ENCODE measurements at regions not wholly inside any gene's neighbourhood (a gene's known extent, or its start where the extent isn't known, plus 50 kb on each side); places are given as distances from the start of the nearest gene placed in this dataset.

DNA sequence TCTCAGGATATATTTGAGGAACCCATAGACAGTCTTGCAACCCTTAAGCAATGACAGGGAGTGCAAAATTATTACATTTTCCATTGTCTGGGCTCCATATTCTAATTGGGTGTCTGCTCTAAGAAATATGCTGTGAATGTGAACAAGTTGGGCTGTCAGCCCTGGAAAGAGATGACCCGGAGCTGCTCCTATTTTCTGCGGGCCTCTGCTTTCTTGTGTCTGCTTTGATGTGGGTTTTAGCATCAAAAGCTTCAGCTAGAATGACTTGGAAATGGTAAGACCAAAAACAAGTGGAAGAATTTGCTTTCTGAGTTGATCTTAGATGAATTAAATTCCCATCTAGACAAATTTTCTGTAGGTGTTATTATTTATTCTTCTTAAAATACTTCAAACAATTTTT lies 343.6 kb upstream of the IGFBP3 start:
- no peak for DNase-seq

GRCh38 chr7:46261638-46262037 lies 340.6 kb upstream of the IGFBP3 start:
- DNase-seq, result peak; percentile 22

DNA sequence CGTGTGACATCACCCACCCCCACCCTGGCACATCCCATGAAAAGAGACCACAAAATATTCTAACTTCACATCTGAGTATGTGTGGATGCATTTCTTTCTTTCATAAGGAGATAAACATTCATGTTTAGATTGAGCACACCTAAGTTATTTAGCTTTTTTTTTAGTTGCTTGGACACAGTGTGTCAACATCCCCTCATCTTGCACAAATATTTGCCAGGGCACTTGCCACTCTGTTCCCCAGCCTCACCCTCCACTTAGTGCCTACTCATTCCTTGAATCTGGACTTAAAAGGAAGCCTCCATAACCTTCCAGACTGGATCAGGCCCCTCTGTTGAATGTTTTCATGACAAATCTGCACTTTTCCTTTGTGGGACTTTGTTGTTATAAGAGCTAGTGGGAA lies 338.9 kb upstream of the IGFBP3 start:
- peak; percentile 69 for DNase-seq

GRCh38 chr7:46257761-46258448 lies 336.8 kb upstream of the IGFBP3 start:
- DNase-seq, result peak; percentile 54

DNA sequence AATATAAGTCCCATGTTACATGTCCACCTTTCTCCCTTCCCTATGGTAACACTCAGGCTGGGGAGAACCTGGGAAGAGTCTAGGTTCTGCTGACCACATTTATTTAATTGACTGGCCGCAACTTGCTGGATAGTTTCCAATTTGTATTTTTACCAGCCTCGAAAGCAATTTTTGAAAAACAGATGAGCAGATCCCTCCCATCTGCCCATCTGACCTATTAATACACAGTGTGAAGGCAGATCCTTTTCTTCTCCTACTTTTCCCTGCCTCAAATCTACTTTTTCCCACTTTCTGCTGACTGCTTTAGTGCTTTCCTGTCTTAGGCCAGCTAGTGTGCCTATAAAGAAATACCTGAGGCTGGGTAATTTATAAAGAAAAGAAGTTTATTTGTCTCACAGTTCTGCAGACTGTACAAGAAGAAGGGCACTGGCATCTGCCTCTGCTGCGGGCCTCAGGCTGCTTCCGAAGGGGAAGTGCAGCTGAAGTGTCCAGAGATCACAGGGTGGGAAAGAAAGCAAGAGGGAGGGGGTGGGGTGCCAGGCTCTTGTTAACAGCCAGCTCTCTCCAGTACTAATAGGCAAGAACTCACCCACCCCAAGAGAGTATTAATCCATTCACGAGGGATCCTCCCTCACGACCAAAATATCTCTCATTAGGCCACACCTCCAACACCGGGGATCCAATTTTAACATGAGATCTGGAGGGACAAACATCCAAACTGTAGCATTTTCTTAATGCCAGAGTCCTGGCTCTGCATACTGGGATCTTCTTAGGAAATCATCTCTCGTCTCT lies 336.0 kb upstream of the IGFBP3 start:
- DNase-seq, result no peak

- no peak for DNase-seq
Measured at GRCh38 chr7:46253520-46253919, 332.4 kb upstream of the IGFBP3 start.

GRCh38 chr7:46247664-46248063 lies 326.6 kb upstream of the IGFBP3 start:
- DNase-seq, result no peak

DNA sequence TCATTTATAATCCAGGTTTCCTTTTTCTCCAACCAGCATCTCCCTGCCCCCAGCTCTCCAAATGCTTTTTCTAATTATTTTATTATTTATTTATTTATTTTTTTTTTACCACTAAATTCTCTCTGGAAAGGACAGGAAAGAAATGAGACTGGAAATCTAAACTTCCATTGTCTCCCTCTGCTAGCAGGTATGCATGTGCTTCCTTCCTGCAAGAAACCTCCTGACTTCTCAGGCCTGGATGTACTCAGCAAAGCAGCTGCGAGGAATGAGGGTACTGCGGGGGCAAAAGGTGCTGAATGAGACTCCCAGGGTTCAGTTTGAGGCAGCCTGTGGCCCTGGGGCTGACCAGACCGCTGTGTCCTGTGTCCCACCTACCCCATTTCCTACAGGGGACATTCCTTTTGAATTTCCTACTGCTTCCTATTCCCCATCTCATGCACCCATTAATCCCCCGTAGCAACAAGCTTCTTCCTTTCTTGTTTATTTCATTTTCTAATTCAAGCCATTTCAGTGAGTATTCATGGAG lies 324.6 kb upstream of the IGFBP3 start:
- no peak for DNase-seq

- DNase-seq, result no peak
Measured at GRCh38 chr7:46244757-46245156, 323.7 kb upstream of the IGFBP3 start.

GRCh38 chr7:46243406-46243805 lies 322.3 kb upstream of the IGFBP3 start:
- DNase-seq, result peak; percentile 11

DNA sequence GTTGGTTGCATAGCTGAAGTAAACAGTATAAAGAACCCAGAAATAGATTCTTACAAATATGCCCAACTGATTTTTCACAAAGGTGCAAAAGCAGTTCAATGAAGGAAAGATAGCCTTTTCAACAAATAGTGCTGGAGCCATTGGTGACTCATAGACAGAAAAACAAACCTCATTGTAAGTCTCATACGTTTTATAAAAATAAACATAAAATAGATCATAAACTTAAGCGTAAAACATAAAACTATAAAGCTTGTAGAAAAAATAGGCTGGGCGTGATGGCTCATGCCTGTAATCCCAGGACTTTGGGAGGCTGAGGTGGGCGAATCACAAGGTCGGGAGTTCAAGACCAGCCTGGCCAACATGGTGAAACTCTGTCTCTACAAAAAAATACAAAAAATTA lies 318.8 kb upstream of the IGFBP3 start:
- no peak for DNase-seq

- DNase-seq, result no peak
Measured at GRCh38 chr7:46237466-46237865, 316.4 kb upstream of the IGFBP3 start.

GRCh38 chr7:46233585-46234329 lies 312.7 kb upstream of the IGFBP3 start:
- no peak for DNase-seq

GRCh38 chr7:46230990-46231305 lies 309.9 kb upstream of the IGFBP3 start:
- DNase-seq, result no peak

DNA sequence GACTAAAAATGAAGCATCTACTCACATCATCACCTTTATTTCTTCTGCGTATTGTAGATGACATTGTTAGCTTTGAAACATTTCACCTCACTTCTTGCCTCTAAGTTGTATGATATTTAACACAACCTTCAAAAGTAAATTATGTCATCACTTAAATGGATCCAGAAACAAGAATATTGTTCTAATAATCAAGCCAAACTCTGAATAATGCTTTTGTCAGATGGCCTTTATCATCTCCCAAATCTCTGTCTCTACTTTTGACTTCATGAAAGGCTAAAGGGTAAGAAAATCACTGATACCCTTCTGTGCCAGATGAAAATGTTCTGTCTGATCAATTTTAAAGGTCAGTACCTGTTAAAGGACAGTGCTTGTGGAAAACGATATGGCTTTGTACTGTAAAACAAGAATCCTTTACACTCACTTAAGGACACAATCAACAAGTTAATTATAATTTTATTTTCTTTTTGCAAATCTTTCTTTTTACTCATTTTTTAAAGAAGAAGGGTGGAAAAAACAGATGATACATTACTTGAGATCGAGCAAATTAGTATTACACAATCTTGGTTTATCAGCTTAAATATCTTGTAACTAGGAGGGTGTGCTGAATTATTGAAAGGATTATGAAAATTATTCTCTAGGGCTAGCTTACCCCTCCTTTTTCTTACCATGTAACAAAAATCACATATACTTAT lies 309.4 kb upstream of the IGFBP3 start:
- no peak for DNase-seq

- DNase-seq, result peak; percentile 86
Measured at GRCh38 chr7:46229409-46229808, 308.3 kb upstream of the IGFBP3 start.

GRCh38 chr7:46226860-46227259 lies 305.8 kb upstream of the IGFBP3 start:
- DNase-seq, result peak; percentile 48

GRCh38 chr7:46224363-46224762 lies 303.3 kb upstream of the IGFBP3 start:
- no peak for DNase-seq

DNA sequence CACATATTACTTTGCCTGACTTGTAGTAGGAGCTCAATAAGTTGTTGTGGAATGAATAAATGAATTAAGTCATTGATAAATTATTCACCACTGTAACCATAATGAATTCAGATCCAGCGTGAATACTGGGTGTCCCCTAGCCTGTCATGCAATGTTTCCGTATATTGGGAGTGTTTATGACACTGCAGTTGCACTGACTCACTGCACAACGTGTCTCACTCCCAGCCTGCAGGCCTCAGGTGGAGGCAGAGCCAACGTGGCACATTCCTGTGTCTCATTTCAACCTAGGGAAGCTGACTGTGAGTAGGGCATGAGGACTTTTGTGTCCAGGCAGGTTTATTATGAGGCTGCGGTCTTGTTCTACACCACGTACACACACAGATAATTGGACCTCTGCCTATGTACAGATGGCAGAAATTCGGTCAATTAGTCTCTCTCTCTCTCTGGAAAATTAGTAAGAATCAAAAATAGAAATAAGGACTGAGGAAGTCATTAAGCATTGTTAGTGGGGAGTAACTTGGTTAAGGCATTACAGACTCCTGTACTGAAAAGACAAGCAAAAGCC lies 299.1 kb upstream of the IGFBP3 start:
- no peak for DNase-seq

- no peak for DNase-seq
Measured at GRCh38 chr7:46218461-46219200, 297.6 kb upstream of the IGFBP3 start.

DNA sequence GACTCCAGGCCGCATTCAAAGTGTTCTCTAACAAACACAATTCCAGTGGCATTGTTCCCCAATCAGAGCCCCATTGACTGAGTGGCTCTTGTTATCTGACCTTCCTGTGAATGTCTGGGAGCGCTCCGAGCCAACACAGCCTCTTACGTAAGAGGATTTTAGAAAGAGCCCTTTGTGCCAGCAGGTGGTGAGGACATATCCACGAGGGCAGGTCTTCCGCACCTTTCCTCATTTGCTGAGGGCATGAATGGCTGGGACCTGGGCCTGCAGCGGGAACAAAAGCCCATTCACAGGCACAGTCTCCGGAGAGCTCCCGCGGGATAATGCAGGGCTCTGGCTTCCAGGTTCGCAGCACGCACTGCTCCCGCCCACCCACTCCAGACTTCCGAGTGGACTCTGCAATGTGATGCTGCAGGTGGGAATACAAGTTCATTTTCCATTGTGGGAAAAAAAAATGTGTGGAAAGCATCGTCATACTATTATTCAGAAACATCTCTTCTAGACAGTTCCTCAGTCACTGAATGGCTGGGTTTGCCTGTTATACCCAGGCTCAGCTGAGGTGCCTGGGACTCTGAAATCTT lies 295.0 kb upstream of the IGFBP3 start:
- DNase-seq, result no peak

GRCh38 chr7:46214526-46214925 lies 293.5 kb upstream of the IGFBP3 start:
- no peak for DNase-seq
